ENCODE measurements at regions not wholly inside any gene's neighbourhood (a gene's known extent, or its start where the extent isn't known, plus 50 kb on each side); places are given as distances from the start of the nearest gene placed in this dataset.

- H3K4me1 ChIP-seq (ENCODE audit: control insufficient read depth in 3 of 3, insufficient read depth in 3 of 3, low read length in 3 of 3) = no peaks in the 10 kb centered on the region
Observed at GRCh38 chr4:116438981-116439729, 646.2 kb downstream of the TRAM1L1 start.

GRCh38 chr4:116438417-116438816, 647.0 kb downstream of the TRAM1L1 start:
- H3K27me3 ChIP-seq (ENCODE audit: control insufficient read depth in 3 of 3, insufficient read depth in 3 of 3, low read length in 3 of 3) = no peaks in the 10 kb centered on the region
- no peak overlapping the region for H3K4me3 ChIP-seq (ENCODE audit: low read length in 3 of 3)
- no peak overlapping the region for H3K27ac ChIP-seq (ENCODE audit: low read depth, low read length)
- no peak overlapping the region for H3K9ac ChIP-seq (ENCODE audit: low read depth in 1 of 3, low read length in 3 of 3)
- H3K9me3 ChIP-seq (ENCODE audit: control insufficient read depth in 3 of 3, low read length in 3 of 3) = no peaks in the 10 kb centered on the region
- H3K36me3 ChIP-seq (ENCODE audit: control insufficient read depth in 3 of 3, insufficient read depth in 3 of 3, low read length in 3 of 3) = no peaks in the 10 kb centered on the region
- no peaks in the 10 kb centered on the region for H3K4me1 ChIP-seq (ENCODE audit: control insufficient read depth in 3 of 3, insufficient read depth in 3 of 3, low read length in 3 of 3)

More at GRCh38 chr4:116438981-116439729, 646.2 kb downstream of the TRAM1L1 start:
- Histone ChIP-seq H3K27ac (ENCODE audit: low read depth, low read length) (no peak overlapping the region), H3K9me3 (ENCODE audit: control insufficient read depth in 3 of 3, low read length in 3 of 3) (no peaks in the 10 kb centered on the region), H3K27me3 (ENCODE audit: control insufficient read depth in 3 of 3, insufficient read depth in 3 of 3, low read length in 3 of 3) (no peaks in the 10 kb centered on the region), H3K4me3 (ENCODE audit: low read length in 3 of 3) (no peak overlapping the region), H3K9ac (ENCODE audit: low read depth in 1 of 3, low read length in 3 of 3) (no peak overlapping the region), H3K36me3 (ENCODE audit: control insufficient read depth in 3 of 3, insufficient read depth in 3 of 3, low read length in 3 of 3) (no peaks in the 10 kb centered on the region)

GRCh38 chr4:116427666-116428065, 657.7 kb downstream of the TRAM1L1 start:
- Histone ChIP-seq H3K4me3 (ENCODE audit: low read length in 3 of 3) (no peak overlapping the region), H3K4me1 (ENCODE audit: control insufficient read depth in 3 of 3, insufficient read depth in 3 of 3, low read length in 3 of 3) (no peaks in the 10 kb centered on the region), H3K27ac (ENCODE audit: low read depth, low read length) (no peak overlapping the region), H3K27me3 (ENCODE audit: control insufficient read depth in 3 of 3, insufficient read depth in 3 of 3, low read length in 3 of 3) (no peaks in the 10 kb centered on the region), H3K9me3 (ENCODE audit: control insufficient read depth in 3 of 3, low read length in 3 of 3) (peaks cover 0 to 2% (median 0%) of the 10 kb centered on the region in 3 donors), H3K9ac (ENCODE audit: low read depth in 1 of 3, low read length in 3 of 3) (no peak overlapping the region), H3K36me3 (ENCODE audit: control insufficient read depth in 3 of 3, insufficient read depth in 3 of 3, low read length in 3 of 3) (no peaks in the 10 kb centered on the region)

GRCh38 chr4:116413222-116413621, 672.2 kb downstream of the TRAM1L1 start:
- no peak overlapping the region for H3K27ac ChIP-seq (ENCODE audit: low read depth, low read length)
- no peaks in the 10 kb centered on the region for H3K36me3 ChIP-seq (ENCODE audit: control insufficient read depth in 3 of 3, insufficient read depth in 3 of 3, low read length in 3 of 3)
- no peak overlapping the region for H3K4me3 ChIP-seq (ENCODE audit: low read length in 3 of 3)
- no peaks in the 10 kb centered on the region for H3K9me3 ChIP-seq (ENCODE audit: control insufficient read depth in 3 of 3, low read length in 3 of 3)
- H3K27me3 ChIP-seq (ENCODE audit: control insufficient read depth in 3 of 3, insufficient read depth in 3 of 3, low read length in 3 of 3) = no peaks in the 10 kb centered on the region
- no peaks in the 10 kb centered on the region for H3K4me1 ChIP-seq (ENCODE audit: control insufficient read depth in 3 of 3, insufficient read depth in 3 of 3, low read length in 3 of 3)
- no peak overlapping the region for H3K9ac ChIP-seq (ENCODE audit: low read depth in 1 of 3, low read length in 3 of 3)

GRCh38 chr4:116401293-116401692, 684.1 kb downstream of the TRAM1L1 start:
- no peaks in the 10 kb centered on the region for H3K36me3 ChIP-seq (ENCODE audit: control insufficient read depth in 3 of 3, insufficient read depth in 3 of 3, low read length in 3 of 3)
- H3K27ac ChIP-seq (ENCODE audit: low read depth, low read length) = no peak overlapping the region
- no peaks in the 10 kb centered on the region for H3K4me1 ChIP-seq (ENCODE audit: control insufficient read depth in 3 of 3, insufficient read depth in 3 of 3, low read length in 3 of 3)
- H3K9me3 ChIP-seq (ENCODE audit: control insufficient read depth in 3 of 3, low read length in 3 of 3) = no peaks in the 10 kb centered on the region
- H3K4me3 ChIP-seq (ENCODE audit: low read length in 3 of 3) = no peak overlapping the region
- H3K27me3 ChIP-seq (ENCODE audit: control insufficient read depth in 3 of 3, insufficient read depth in 3 of 3, low read length in 3 of 3) = no peaks in the 10 kb centered on the region
- no peak overlapping the region for H3K9ac ChIP-seq (ENCODE audit: low read depth in 1 of 3, low read length in 3 of 3)

- no peaks in the 10 kb centered on the region for H3K4me1 ChIP-seq (ENCODE audit: control insufficient read depth in 3 of 3, insufficient read depth in 3 of 3, low read length in 3 of 3)
- no peaks in the 10 kb centered on the region for H3K9me3 ChIP-seq (ENCODE audit: control insufficient read depth in 3 of 3, low read length in 3 of 3)
Observed at GRCh38 chr4:116400480-116400879, 684.9 kb downstream of the TRAM1L1 start.

GRCh38 chr4:116397714-116398113, 687.7 kb downstream of the TRAM1L1 start:
- no peak overlapping the region for H3K4me3 ChIP-seq (ENCODE audit: low read length in 3 of 3)
- no peak overlapping the region for H3K27ac ChIP-seq (ENCODE audit: low read depth, low read length)
- H3K9ac ChIP-seq (ENCODE audit: low read depth in 1 of 3, low read length in 3 of 3) = no peak overlapping the region
- no peaks in the 10 kb centered on the region for H3K9me3 ChIP-seq (ENCODE audit: control insufficient read depth in 3 of 3, low read length in 3 of 3)
- H3K4me1 ChIP-seq (ENCODE audit: control insufficient read depth in 3 of 3, insufficient read depth in 3 of 3, low read length in 3 of 3) = no peaks in the 10 kb centered on the region
- no peaks in the 10 kb centered on the region for H3K27me3 ChIP-seq (ENCODE audit: control insufficient read depth in 3 of 3, insufficient read depth in 3 of 3, low read length in 3 of 3)
- H3K36me3 ChIP-seq (ENCODE audit: control insufficient read depth in 3 of 3, insufficient read depth in 3 of 3, low read length in 3 of 3) = no peaks in the 10 kb centered on the region

More at GRCh38 chr4:116400480-116400879, 684.9 kb downstream of the TRAM1L1 start:
- Histone ChIP-seq H3K9ac (ENCODE audit: low read depth in 1 of 3, low read length in 3 of 3) (no peak overlapping the region), H3K4me3 (ENCODE audit: low read length in 3 of 3) (no peak overlapping the region), H3K27me3 (ENCODE audit: control insufficient read depth in 3 of 3, insufficient read depth in 3 of 3, low read length in 3 of 3) (no peaks in the 10 kb centered on the region), H3K36me3 (ENCODE audit: control insufficient read depth in 3 of 3, insufficient read depth in 3 of 3, low read length in 3 of 3) (no peaks in the 10 kb centered on the region), H3K27ac (ENCODE audit: low read depth, low read length) (no peak overlapping the region)

GRCh38 chr4:116397291-116397690, 688.1 kb downstream of the TRAM1L1 start:
- no peaks in the 10 kb centered on the region for H3K27me3 ChIP-seq (ENCODE audit: control insufficient read depth in 3 of 3, insufficient read depth in 3 of 3, low read length in 3 of 3)
- H3K9ac ChIP-seq (ENCODE audit: low read depth in 1 of 3, low read length in 3 of 3) = no peak overlapping the region

GRCh38 chr4:116395408-116395807, 690.0 kb downstream of the TRAM1L1 start:
- Histone ChIP-seq H3K36me3 (ENCODE audit: control insufficient read depth in 3 of 3, insufficient read depth in 3 of 3, low read length in 3 of 3) (no peaks in the 10 kb centered on the region), H3K27ac (ENCODE audit: low read depth, low read length) (no peak overlapping the region), H3K4me3 (ENCODE audit: low read length in 3 of 3) (no peak overlapping the region), H3K9me3 (ENCODE audit: control insufficient read depth in 3 of 3, low read length in 3 of 3) (no peaks in the 10 kb centered on the region), H3K9ac (ENCODE audit: low read depth in 1 of 3, low read length in 3 of 3) (no peak overlapping the region), H3K27me3 (ENCODE audit: control insufficient read depth in 3 of 3, insufficient read depth in 3 of 3, low read length in 3 of 3) (no peaks in the 10 kb centered on the region), H3K4me1 (ENCODE audit: control insufficient read depth in 3 of 3, insufficient read depth in 3 of 3, low read length in 3 of 3) (no peaks in the 10 kb centered on the region)

More at GRCh38 chr4:116397291-116397690, 688.1 kb downstream of the TRAM1L1 start:
- Histone ChIP-seq H3K36me3 (ENCODE audit: control insufficient read depth in 3 of 3, insufficient read depth in 3 of 3, low read length in 3 of 3) (no peaks in the 10 kb centered on the region), H3K9me3 (ENCODE audit: control insufficient read depth in 3 of 3, low read length in 3 of 3) (no peaks in the 10 kb centered on the region), H3K4me3 (ENCODE audit: low read length in 3 of 3) (no peak overlapping the region), H3K27ac (ENCODE audit: low read depth, low read length) (no peak overlapping the region), H3K4me1 (ENCODE audit: control insufficient read depth in 3 of 3, insufficient read depth in 3 of 3, low read length in 3 of 3) (no peaks in the 10 kb centered on the region)

- Histone ChIP-seq H3K27ac (ENCODE audit: low read depth, low read length) (no peak overlapping the region), H3K4me1 (ENCODE audit: control insufficient read depth in 3 of 3, insufficient read depth in 3 of 3, low read length in 3 of 3) (no peaks in the 10 kb centered on the region), H3K9me3 (ENCODE audit: control insufficient read depth in 3 of 3, low read length in 3 of 3) (no peaks in the 10 kb centered on the region), H3K4me3 (ENCODE audit: low read length in 3 of 3) (no peak overlapping the region), H3K36me3 (ENCODE audit: control insufficient read depth in 3 of 3, insufficient read depth in 3 of 3, low read length in 3 of 3) (no peaks in the 10 kb centered on the region), H3K27me3 (ENCODE audit: control insufficient read depth in 3 of 3, insufficient read depth in 3 of 3, low read length in 3 of 3) (no peaks in the 10 kb centered on the region), H3K9ac (ENCODE audit: low read depth in 1 of 3, low read length in 3 of 3) (no peak overlapping the region)
Observed at GRCh38 chr4:116391020-116391419, 694.4 kb downstream of the TRAM1L1 start.
